Amniotic epithelial cell (primary cell): ENCODE measurements at regions not wholly inside any gene's neighbourhood (a gene's known extent, or its start where the extent isn't known, plus 50 kb on each side); places are given as distances from the start of the nearest gene placed in this dataset.
A peak's percentile ranks its signal among the peaks of the same experiment; 100 is the strongest.

ENCODE experiments used
- DNase-seq: peaks from one replicate; pipeline ENCODE4 v3.0.0-alpha.2; 2010; ENCODE audit warnings: low read depth

DNA sequence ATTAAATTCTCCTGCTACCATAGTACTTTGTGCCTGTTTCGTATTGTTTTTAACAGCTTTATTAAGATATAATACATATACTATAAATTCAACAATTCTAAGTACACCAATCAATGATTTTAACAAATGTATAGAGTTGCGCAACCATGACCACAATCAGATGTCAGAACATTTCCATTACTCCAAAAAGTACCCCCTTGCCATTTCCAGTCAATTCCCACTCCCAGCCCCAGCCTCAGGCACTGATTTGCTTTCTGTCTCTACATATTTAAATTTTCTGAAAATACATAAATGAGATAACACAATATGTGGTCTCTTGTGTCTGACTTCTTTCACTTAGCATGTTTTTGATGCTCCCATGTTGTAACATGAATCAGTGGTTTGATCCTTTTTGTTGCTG, 193.9 kb downstream of the FIGN start:
- no peak for DNase-seq

DNA sequence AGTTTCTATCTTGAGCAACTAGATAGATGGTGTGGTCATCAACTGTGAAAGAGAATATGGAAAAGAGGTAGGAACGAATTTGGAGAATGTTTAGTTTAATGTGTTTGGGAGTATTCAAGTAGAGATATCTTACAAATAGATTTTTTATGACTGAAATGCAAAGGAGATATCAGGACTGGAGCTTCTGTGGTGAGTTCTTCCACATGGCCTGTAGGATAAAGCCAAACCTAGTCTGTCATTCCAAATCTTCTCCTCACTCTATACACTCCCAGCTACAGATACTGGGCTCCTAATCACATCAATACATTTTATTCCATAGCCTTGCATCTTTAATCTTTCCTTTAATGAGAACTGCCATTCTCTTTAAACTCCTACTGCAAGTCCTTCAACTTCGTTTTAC, 194.3 kb downstream of the FIGN start:
- no peak for DNase-seq

DNA sequence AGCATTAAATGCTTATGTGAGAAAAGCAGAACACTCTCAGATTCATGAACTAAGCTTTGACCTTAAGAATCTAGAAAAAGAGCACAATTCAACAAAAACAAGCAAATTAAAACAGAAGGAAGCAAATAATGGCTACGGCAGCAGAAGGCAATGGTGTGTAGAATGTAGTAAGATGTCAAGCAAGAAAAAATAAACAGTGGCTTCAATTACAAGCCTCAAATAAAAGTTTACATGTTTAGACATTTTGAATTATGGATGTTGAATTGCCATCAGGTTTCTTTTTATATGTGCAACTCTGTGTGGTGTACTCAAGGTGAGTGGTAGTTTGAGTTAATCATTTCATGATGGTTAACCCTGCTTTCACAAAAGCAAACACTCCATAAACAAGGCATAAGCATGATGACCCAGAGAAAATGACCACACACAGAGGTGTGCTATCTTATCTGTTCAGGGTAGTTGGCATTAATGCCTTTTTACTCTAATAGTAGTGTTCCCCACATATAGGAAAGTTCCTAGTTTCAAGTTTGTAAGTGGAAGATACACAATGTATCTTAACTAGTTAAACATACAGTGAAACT, 207.1 kb downstream of the FIGN start:
- no peak for DNase-seq

DNA sequence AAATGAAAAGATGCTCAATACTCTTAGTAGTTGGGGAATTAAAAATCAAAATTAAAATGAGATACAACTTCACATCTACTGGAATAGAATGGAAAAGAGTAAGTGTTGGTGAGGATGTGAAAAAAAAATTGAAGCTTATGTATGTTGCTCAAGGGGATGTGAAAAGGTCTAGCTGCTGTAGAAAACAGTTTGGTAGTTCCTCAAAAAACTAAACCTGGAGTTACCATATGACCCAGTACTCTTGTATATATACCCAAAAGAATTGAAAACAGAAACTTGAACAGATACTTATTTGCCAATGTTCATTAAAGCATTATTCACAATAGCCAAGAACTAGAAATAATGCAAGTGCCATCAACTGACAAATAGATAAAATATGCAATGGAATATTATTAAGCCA, 208.4 kb downstream of the FIGN start:
- DNase-seq: no peak

DNA sequence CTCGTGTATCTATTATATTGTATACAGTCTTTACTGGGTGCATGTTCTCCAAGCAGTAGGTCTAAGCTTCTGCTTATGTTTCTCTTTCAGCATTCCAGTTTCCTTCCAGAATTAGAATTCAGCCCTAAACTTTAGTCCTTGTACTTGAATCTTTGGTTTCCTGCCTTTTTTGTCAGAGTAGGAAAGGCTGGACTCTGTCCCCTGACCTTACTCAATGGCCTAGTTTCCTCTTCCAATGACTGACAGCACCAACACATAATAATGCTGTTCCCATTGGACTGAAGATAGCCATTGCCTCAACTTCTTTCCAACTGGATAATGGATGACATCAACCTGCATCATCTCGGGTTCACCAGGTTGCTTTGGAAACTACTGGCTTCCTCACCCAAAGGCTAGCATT, 217.0 kb downstream of the FIGN start:
- DNase-seq: no peak

DNA sequence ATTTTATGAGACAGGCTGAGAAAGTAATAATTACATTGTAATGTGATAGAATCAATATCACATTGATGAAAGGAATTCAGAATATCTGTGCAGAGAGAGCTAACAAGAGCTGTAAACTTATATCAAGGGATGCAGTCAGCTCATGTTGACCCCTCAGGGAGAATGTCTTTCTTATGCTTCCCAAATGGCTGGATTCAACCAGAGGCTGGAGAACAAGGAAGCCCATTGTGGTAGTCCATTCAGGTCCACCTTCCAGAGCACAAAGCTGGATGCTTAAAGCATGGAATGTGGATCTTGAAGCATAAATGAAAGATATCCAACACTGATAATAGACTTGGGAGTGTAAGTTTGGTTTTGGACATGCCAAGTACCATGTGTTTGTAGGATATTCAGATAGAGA, 220.0 kb downstream of the FIGN start:
- DNase-seq: no peak

DNA sequence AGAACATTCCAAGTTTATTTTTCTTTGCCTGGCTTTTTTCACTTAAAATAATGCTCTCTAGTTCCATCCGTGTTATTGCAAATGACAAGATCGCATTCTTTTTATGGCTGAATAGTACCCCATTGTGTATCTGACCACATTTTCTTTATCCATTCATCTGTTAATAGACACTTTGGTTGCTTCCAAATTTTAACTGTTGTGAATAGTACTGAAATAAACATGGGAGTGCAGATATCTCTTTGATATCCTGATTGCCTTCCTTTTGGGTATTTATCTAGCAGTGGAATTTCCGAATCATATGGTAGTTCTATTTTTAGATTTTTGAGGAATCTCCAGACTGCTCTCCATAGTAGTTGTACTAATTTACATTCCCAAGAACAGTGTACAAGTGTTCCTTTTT, 230.5 kb downstream of the FIGN start:
- no peak for DNase-seq

DNA sequence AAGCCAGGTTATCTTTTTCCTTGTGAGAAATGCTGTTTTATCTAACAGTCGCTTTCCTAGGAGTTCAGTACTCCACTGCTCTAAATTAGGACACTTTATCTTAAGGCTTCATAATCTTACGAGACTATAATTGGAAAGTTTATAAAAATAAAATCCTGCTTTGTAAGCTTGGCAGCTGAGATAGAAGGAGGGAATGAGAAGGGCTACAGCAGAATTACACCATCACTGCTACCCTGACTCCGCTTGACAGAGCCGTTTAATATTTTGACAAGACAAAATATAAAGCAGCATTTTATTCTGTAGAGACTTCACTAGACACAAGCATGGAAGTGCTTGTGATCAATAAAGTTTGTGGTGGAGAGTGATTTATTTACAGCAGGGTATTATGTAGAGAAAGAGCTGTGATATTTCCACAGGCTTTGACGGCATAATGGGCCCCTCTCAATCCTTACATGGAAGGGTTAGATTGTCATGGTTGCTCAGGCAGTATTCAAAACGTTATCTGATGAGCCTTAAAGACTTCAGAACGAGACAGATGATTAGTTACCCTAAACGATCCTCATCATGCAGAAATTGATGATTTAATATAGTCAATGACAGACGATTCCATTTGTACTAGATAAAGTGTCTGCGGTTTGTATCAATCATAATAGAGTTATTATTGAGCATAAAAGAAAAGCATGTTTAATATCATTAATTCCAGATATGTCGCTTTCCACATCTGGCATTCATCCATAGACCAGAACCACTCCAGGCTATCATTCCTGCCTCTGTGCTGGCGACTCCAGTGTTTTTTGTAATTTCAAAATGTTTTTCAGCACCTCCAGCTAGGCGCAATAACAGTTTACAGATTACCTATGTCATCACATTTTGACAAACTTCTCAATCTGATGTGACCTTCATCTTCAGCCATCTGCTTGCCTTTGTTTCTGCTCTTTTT, 242.2 kb downstream of the FIGN start:
- DNase-seq: no peak

DNA sequence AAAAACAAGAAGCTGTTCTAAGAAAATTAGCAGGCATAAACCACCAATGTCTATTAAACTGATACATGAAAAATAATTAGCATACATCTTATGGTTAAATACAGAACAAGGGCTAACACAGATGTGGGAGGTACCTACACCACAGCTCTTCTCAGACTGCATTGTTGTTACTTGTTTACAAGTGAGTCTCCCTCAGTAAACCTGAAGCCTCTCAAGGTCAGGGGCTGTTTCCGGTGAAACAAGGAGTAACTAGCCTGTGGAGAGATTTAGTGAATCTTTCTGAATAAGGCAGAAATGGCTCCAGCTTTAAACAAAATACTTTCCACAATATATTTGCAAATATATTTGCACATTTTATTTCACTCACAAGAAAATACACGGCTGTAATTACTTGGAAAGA, 244.0 kb downstream of the FIGN start:
- DNase-seq: no peak

DNA sequence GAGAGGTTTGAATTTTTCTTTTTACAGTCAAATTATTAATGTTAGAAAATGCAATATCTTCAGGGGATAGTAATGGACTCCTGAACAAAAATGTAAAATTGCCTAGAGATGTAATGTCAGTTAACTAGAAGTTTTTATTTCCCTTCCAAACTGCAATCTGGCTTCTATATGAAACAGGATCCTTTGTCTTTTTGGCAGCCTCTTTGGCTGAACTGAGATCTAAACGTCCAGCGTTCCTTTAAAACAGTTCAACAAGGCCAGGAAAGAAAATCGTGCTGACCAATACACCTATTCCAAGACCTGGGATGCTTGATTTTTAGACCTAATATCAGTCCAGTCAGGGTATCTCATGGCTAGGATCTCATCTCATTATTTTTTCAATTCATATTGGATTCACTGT, 245.5 kb downstream of the FIGN start:
- DNase-seq: no peak

DNA sequence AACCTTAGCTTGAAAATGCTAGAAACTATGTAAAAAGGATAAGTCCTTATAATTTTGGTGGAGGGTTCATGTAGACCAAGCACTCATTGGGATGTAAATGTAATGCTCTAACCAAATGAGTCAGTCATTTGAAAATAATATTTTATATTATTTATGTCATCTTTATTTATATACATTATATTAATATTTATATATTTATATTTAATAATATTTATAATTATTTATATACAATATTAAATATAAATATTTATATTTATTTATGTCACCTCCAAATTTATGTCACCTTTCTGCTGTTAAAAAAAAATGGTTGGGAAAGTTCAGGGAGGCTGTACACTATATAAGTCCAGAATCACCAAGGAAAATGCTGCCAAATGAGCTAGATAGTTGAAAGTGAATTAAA, 254.3 kb downstream of the FIGN start:
- DNase-seq: no peak

DNA sequence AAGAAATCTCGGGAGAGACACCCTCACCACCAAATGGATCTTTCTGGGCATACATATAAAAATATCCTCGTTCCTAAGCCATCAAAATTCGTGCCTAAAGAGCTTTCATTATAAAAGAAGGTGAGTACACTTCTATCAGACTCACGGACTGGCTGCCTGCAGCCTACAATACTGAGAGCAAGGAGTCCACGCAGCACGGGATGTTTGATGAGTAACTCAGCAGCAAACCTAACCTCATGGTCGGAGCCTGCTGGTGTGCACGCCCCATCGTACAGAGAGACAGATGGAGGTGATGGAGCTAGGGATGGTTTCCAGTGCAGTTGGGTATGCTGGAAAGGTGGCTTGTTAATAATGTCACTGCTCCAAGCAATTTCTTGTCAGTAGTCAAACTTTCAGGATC, 256.2 kb downstream of the FIGN start:
- DNase-seq: no peak

DNA sequence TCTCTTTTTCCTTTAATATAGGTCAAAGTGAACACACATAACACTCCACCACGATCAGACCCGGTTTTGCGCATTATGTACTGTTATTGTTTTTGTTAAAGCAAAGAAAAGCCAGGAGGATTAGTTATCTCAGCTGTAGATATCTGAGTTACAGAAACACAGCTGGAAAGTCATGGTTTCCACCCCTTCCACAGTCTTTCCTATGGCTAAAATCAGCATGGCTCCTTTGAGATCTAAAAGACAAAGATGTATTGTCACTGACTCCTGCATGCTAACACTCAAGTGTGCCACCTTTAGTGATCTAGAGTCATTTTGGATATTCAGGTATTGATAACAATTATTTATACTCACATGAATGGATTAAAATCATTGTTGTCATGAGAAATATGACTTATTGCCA, 260.0 kb downstream of the FIGN start:
- DNase-seq: no peak

DNA sequence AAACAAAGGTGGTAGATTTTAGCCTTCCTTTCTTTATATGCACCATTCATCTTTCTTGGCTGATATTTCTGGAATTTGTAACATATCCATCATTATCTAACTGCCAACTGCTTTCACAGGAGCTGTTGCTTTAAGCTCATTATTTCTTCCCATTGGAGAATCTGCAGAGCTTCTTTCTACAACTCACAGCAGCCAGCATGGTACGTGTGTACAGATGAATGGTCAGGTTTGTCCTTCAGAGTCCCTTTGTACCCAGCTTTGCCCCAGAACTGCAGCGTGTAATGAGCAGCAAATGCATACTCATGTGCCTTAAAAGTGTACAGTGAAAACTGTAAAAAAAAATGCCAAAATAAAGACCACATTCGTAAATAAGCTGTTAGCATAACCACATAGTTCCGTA, 260.9 kb downstream of the FIGN start:
- DNase-seq: no peak

DNA sequence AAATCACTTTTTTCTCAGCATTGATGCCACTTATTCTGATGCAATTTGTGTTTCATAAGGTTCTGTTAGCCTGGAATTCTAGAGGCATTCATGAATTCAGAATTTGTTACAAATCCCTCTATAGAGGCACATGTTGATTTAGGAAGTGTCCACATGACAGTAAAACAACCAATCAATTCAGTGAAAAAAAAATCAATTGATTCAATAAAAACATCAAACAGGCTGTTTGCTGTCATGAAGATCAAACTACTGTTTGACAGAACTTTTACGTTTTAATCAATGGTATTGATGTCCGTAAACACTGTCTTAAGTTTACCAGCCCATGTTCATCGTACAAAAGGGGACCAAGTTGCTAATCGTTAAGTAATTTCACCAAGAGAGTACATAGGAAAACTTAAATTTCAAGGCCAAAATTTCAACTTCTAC, 261.5 kb downstream of the FIGN start:
- no peak for DNase-seq

DNA sequence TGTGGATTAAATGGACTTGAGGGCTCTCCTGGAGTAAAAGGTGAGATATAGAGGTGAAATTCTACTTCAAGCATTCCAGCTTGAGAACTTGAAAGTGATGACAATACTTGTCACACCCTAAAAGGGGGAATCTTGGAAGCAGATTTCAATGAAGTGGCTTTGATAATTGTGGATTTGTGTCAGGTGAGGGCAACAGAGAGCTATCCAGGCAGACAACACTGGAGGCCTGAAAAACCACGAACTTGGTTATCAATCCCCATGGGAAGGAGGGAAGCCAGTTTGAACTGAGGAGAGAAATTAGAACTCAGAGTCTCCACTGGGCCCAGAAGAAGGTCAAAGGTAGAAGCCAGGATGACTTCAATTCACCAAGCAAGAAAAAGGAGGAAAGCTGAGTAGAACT, 263.9 kb downstream of the FIGN start:
- DNase-seq: peak; percentile 28

DNA sequence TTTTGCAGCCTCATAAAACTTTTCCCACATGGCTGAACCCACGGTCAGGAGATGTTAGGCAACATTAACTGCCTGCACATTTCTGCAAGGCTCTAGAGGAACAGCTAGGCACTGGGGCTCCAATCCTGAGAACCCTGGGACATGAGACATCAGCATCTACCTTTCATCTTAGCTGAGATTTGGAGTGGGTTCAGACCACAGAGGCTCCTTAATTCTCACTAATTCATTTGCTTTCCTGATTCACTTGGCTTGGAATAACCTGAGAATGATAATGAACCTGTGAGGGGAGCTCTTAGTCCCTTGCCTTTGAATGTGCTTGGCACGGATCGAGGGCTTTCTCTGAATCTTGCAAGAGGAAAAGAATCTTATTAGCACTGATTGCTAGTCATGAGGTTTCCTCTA, 266.2 kb downstream of the FIGN start:
- DNase-seq: no peak

DNA sequence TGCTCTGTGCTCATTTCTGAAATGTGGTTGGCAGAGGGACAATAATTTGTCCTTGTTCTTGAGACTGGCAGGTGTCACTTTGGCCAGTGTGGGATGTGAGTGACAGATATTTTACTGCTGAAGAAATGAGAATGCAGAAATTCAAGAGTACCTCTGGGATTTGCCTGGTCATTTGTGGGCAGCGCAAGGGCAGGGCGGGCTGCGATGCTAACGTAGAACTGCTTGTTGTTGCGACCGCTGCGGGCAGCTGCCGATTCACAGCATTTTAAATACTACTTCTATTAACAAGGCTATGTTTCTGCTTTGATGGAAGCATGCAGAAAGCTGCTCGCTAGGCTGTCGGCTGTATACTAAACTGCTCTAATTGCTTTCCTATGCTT, 268.6 kb downstream of the FIGN start:
- DNase-seq: no peak

DNA sequence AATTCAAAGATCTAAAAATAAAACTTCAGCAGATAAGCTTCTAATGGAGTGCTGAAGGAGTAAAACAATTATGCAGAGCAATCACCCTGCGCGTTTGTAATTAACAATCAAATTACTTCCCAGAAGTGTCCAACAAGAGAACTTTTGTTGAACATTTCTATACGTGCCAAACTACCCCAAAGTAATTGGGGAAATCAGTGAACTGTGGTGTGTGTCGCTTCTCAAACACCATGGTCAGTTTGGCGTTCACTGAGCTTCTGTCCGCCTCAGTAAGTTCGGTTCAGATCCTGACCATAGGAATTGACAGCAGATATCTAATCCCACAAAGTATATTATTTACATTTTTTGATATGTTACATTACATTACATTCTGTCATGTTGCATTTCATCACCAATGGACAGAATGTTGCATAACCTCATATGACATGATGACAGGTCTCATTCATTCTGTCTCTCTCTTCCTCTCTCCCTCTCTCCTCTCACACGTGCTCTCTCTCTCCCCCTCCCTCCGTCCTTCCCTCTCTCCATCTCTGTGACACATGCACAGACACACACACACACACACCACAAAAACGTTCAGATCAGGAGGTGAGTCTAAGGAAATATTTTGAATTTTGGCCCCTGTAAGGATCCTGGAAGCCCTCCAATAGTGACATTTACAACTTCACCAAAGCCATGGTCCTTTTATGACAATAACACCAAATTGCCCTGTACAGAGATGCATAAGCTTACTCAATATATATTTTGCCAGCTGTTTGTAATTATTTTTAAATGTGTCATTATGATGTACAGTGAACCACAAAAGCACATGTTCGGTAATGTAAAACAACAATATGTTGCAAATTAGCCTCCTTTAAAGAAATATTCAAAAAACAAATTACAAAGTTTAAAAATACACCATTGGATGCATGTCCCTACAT, 269.2 kb downstream of the FIGN start:
- no peak for DNase-seq

DNA sequence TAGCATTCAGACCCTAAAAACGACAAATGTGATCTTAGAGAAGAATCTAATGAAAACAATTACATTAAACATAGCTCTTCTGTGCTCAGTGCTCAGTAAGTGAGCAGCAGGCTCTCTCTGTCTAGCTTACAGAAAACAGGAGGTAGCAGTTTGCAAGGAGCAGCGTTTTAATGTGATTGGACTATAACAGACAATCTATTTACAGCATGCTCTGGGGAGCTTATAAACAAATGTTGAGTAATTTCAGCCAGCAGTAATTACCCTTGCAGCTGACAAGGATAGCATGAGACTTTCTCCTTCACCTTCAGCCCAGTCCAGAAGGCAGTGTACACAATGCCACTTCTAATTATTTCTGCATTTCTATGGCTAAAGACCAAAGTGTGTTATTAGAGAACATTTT, 270.4 kb downstream of the FIGN start:
- peak; percentile 52 for DNase-seq

DNA sequence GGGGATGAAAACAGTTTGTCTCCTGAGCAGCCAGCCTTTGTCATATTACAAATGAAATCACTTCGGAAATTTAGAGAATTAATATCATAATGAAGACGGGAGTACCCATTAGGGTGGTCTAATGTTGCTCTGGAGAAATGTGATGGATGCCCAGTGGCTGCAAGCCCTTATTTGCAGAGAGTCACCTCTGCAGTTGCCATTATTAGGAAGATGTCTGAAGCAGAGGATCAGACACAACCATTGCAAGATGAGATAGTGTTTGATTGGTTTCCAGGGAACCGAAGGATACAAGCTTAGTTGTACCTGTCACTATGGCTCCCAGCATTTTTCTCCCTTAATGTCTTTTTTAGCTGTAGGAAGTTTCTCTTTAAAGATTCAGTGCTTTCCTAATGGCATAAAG, 272.4 kb downstream of the FIGN start:
- no peak for DNase-seq

DNA sequence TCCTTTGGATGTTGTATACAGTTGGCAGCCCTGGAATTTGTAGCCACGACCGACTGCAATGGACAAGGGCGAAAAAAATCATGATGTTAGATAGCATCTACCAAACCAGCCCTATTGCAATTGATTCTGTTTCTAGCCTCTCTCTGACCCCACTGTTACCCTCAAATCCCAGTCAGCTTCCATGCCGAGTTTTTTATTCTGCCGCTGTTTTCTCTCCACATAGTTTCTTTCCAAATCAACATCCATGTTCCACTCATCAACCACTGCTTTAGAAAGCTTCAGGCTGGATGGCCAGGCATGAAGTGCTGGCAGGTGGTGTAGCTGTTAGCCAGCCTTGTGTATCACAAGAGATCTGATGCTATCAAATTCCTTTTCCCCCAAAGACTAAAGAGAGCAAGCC, 272.8 kb downstream of the FIGN start:
- no peak for DNase-seq

DNA sequence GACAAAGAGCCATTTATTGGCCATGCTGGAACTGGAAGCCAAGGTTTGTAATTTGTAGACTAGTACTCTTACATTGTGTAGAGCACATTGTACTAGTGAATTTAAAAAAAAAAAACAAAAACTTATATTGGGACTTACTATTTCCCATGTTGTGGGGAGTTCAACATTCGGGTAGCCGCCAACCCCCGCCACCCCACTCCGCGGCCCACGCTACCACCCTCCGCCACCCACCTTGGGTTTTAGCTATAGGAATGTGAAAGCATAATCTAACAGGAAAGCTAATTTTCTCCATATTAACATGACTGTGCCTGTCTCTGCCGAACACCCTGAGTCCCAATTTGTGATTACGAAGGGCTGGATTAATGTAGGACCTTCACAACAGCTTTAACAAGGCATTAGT, 275.8 kb downstream of the FIGN start:
- no peak for DNase-seq
